G401.6 (cell line): ENCODE measurements at regions not wholly inside any gene's neighbourhood (a gene's known extent, or its start where the extent isn't known, plus 50 kb on each side); places are given as distances from the start of the nearest gene placed in this dataset.
"Not testable (repeated sequence)": the region's sequence is repeated elsewhere in the genome, so short reads cannot be mapped to it uniquely, and the experiment has no call there.

Experiments used
- FAIRE-seq: peaks from 2 replicates; lab custom pipeline; 2012; peaks lifted over from hg19 to GRCh38; lab: Jason Lieb, UNC

DNA sequence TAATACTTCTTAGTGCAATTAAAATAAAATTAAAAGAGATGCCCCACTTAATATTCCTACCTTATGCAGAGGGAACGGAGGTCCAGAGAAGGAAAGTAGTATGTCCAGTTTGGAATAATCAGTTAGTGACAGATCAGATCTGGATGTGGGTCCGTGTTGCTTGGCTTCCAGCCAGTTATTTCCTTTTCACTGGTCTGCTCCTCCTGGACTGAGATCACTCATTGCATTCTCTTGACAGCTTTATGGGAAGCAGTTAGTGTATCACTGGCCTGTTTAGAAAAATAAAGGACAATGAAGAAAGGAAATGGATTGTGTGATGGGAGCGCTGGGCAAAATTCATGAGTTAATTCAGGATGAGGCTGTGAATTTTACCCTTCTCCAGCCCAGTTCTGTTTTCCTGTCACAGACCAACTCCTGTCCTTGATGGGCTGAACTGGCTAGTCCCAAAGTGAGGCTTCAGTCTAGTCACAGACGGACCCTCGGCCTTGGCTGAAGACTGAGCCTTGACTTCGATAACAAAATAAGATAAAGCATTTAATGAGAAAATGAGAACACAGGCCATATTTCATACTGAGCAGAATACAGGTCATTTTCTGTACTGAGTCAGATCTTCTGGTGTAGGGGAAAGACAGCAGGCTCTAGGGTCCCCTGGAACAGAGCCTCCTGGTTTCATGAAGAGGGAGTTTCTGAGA lies 85.2 kb upstream of the TRABD2B start:
- FAIRE-seq = no peak

DNA sequence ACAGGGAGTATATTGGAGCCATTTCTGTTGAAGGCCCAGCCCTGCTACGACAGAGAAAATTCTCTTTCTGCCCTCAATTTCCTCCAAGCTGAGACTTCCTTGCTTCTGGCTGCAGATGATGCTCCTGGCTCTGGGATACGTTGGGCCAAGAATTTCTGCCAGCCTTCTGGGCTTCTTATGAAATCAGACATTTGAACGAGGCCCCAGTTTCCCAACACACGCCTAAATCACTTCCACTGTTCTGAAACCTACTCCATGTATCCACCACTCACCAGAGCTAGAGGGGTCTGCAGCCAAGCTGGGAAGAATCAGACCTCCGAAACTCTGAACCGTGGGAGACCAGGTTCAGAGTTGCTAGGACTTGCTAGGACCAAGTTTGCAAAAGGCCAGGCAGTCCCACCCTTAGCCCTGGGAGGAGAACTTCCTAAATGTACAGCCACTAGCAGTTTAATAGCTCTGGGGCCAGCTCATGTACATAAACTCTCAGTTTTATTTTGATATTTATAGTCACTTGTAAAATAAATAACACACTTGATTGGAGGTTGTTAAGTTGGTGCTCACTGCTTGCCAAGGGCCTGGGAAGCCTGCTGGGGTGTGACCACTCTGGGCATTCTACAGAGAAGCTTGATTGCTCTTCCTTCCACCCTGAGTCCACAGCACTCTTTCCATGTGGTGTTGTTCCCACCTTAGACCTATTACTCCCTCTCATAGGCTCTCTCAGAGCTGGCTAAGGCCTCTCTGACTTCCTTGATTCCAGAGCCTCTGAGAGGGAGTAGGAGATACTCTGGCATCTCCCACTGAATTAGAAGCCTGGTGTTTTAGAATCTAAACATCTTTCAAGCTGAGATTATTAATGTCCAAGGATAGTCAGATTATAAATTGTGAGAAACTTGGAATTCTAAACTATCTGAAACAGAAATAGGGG lies 83.4 kb upstream of the TRABD2B start:
- no peak for FAIRE-seq

DNA sequence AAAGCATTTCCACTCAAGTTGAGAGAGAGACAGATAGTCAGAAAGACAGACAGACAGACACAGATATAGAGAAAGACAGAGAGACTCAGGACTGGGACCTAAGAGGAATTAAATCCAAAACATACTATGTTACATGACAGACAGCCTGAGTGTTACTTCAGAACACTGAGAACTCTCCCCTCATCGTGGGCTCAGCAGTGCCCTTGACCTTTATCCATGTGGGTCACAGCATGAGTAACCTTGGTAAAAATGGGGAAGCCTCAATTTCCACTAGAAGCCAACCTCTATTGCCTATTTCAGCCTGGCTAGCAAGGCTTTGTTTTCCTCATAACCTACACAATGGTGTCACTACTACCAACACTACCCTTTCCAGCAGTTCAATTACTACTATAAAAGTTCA lies 81.9 kb upstream of the TRABD2B start:
- no peak for FAIRE-seq

DNA sequence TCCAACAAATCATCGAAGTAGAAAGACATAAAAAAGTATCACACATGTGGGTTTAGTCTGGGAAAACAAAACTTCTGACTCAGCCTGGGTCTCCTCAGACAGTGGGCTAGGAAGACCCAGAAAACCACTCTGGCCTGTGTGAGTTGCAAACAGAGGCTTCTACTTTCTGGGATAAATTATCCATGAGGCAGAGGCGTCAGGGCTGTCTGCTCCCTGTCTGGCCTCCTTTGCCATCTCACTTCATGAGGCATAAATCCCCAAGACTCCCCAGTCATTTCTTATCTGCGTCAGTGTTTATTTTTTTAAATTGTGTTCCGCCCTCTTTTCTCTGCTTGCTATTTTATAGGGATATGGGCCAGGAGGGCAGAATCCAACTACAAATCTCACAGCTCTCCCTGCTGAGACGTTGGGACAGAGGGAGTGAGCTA lies 80.6 kb upstream of the TRABD2B start:
- no peak for FAIRE-seq

DNA sequence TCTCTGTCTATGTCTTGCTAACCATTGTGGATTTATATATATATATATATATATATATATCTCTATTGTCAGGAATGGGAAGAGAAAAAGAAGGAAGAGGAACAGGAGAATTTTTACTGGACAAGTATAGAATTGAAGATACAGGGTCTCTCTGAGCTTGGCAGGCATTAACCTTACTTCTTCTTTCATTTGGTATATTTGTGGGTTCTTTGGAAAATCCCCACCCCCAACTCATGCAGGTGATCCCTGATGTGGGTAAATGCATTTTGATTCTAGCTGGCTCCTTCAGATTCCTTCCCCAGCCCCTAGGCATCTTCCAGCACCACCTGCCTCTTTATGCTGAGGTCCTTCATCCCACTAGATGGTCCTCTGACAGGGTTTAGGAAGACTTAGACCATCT lies 78.8 kb upstream of the TRABD2B start:
- FAIRE-seq = no peak

DNA sequence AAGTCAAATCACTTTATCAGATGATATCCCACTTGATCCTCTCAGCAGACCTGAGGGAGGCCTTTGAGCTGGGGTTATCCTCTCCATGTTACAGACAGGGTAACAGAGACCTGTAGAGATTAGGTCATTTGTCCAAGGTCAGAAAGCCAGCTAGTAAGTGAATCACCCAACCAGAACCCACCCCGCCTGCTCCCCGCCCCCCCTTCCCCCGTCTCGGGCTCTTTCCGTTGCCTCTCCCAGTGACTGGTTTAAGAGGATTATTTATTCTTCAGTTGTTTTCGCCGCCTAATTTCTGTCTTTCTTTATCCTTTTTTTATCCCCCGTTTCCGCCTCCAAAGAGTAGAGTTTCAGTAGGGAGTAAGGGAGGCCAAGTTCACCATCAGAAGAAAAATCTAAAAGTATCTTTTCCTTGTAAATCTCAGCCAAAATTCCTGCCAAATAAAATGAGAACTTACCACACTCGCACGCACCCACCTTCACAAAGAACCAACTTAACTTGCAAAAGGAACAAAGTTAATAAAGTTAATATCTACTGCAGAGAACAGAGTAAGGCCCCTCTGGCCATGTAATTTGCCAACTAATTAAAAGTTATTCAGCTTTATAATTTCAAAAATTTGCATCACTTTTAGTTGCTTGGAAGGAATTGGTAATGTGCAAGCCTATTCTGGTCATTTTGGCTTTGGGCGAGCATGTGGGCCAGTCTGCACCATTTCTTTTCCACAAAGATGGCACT lies 76.8 kb upstream of the TRABD2B start:
- no peak for FAIRE-seq

DNA sequence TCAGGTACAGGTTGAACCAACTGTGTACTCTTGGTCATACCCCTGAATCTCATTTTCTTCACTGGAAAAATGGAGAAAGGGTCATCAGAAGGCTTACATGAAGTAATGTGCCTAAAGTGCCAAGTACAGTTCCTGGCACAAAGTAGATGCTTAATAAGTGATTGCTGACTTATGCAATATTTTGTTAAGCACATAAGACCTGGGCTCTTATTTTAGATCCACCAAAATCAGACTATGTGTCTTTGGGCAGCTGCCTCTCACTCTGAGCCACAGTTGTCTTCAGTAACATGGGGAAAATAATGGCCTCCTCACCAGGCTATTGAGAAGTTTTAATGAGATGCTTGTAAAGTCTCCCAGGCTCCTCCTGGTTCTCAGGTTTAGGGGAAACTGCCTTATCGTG lies 74.3 kb upstream of the TRABD2B start:
- FAIRE-seq = no peak

DNA sequence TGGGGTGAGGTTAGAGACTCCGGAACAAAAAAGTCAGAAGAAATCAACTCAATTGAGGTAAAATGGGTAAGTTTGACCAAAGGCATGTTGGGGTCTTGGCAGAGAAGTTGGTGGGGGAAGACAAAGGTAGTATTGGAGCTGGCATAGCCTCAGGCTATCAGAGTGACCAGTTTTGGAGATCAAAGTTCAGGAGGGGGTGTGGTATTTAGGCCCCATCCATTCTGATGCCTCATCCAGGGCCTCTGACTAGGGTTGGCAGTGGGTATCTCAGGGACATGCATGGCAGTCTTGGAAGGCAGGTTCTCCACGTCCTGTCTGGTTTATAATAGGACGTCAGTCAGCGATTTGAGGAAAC lies 73.2 kb upstream of the TRABD2B start:
- no peak for FAIRE-seq

DNA sequence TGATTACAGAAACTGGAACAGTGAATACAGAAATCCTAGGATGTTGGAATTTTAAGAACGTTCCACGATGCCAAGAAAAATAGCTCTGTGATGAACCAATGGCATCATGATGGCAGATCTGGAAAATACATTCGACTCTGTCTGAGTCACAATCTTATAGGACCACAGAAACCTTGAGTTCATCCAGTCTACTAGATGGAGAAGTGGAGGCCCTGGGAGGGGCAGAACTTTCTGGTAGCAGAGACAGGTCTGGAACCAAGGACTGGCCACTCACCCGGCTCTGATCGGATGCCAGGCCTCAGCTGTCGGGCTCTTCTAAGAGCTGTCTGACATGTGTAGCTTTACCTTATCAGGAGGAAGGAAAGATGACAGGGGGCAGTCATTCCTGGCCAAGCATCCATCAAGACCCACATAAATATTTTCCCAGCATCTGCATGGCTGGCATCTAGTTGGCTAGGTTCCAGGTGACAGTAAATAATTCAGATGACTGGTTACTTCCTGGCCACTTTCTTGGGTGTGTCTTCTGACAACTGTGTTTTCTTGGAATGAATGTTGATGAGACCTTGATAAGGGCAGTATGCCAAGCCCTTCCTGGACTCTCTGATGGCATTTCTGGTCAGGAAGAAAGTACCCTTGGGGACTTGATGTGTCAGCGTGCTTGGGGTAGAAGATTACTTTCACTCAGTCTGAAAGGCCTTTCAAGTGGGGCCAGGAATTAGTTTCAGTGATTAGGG lies 72.6 kb upstream of the TRABD2B start:
- no peak for FAIRE-seq

DNA sequence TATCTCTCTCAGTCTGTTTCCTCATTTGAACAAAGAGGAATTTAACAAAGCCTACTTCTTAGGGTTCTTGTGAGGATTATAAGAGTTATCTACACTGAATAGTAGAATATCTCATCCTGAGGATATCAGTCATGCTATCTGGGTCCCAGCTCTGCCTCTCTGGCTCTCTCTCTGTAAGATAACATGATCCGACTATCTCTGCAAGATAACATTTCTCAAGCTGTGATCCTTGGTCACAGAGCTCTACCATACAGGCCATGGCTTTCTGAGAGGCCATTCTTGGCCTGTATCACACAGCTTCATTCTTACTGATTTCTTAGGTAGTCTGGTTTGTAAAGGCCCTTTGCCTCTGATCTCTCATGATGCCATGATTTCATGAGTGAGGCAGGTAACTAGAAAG lies 71.0 kb upstream of the TRABD2B start:
- FAIRE-seq = no peak

DNA sequence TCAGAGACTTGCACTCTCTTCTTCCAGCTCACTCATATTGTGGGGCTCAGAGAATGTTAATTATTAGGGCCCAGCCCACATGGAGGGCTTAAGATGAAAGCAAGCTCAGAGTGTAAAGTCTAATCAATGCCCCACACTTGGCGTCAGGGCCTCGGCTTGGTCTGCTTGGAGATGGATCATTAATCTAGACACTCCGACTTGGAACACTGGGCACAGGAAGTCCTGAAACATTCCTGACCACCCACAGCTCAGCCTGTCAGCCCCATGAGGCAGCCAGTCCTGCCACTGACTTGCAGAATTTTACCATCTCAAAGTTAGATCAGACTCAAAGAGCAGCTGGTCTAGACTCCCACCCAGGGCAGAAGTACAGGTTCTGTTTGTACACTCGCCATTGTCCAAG lies 69.8 kb upstream of the TRABD2B start:
- no peak for FAIRE-seq

DNA sequence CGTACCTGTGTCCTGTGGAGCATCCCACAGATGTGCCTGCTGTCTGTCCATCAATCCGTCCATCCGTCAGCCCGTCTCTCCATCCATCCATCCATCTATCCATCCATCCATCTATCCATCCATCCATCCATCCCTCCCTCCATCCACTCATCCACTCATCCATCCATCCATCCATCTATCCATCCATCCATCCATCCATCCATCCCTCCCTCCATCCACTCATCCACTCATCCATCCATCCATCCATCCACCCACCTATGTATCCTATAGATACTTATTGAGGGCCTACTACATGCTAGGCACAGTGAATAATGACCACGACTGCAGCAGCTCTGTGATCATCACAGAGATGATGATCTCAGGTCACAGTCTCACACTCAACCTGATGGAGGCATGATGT lies 67.5 kb upstream of the TRABD2B start:
- not testable (repeated sequence) for FAIRE-seq

DNA sequence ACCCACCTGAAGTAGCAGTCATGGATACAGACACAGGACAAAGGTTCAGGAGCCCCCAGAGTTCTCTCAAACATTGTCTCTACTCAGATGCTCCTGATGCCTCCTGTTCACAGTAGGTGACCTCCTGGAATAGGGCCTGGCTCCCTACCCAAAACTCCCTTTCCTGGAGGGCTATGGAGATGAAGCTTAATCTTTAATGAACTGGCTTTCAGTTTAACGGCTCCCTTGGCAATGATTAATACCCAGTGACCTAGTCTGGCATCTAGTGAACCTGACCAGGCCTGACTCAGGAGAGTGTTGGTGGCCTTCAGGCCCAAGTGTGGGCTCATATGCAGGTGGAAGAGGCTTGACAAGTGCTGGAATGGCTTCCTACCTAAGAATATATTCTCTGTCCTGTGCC lies 65.2 kb upstream of the TRABD2B start:
- no peak for FAIRE-seq

DNA sequence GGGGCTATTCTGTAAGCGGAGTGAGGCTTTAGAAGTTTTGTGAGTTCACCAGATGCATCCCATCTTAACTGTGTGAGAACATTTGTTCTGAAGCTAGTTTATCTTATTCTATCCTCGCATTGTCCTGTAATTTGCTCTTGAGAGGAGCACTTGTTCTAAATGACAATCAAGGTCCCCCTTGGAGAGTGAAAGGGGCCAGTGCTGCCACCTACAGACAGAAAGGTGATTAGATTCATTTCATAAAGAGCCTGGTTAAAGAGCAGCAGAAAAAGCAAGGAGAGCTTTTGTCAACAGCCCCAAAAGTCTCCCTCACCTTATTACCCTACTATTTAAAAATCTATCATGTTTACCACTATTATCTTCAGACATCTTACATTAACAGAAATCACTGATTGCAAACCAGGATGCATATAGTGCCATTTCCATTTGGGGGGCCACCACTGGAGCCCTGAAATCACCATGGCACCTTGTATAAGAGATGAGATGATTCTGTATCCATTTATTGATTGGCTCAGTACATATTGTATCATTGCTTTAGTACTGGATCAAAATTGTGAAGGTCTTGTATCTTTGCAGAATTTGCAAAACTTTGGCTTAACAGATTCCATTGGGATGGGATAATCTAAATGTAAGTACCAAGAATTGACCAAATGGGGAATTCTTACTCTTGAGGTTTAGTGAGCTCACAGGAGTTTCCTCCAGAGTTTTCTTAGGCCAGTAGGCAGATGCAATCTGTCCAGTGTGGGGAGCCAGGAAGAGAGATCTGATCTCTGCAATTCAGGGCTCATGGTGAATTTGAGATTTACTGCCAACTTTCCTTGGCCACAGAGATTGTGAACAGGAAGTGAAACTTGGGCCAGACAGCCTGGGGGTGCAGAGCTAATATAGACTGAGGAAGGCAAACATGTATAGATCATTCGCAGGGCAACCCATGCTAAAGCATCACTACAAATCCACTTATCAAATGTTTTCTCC lies 64.3 kb upstream of the TRABD2B start:
- no peak for FAIRE-seq

DNA sequence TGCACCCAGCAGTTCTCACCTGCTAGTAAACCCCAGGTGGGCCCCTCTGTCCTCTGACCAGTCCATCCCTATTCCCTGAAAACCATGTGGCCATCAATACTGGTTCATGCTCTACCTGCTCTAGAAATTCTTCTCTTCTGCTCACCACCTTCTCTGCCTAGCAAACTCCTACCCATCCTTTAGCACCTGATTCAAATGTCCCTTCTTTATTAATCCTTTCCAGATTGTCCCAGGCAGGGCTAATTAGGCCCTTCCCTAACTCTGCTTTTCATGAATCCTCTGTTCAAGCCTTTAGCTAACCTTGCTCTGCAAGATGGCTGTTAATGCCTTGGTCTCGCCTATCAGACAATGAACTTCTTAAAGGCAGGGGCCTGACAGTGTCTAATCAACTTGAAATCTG lies 62.1 kb upstream of the TRABD2B start:
- no peak for FAIRE-seq

DNA sequence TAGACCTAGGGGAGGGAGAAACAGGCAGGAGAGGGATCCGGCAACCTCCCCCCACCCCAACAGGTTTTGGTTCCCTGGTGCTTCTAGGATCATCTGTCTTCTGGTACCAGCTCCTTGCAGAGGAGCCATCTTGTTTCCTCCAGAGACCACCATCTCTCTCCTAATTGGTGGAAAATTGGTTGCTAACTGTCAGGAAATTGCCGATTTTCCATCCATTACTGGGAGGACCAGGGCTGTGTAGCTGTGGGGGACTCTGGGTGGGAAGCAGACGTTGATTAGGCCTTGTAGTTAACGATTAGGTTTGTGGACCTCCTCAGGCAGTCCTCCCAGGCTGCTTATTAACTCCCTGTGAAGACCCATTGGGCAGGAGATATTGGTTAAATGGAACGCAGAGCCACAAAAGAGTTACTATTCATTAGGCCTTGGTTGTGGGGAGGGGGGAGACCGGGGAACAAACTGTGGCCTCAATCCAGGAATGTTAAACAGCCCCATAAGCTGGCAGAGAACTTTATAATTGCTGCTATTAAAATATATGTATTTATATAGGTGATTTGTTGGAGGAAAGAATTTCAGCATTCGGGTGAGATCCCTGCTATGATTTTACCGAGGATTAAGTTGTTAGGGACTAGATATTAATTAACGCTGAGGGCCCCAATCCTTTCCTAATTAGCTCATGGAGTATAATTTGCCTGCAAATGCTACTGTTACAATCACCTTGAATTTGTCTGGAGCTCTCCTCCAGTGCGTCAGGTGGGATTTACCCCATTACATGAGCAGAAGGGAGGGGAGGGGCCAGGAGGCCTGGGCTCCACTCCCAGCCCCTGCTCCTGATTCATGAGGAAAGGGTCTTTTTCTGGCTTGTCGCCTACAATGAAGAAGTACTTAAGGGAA lies 61.2 kb upstream of the TRABD2B start:
- FAIRE-seq = no peak

DNA sequence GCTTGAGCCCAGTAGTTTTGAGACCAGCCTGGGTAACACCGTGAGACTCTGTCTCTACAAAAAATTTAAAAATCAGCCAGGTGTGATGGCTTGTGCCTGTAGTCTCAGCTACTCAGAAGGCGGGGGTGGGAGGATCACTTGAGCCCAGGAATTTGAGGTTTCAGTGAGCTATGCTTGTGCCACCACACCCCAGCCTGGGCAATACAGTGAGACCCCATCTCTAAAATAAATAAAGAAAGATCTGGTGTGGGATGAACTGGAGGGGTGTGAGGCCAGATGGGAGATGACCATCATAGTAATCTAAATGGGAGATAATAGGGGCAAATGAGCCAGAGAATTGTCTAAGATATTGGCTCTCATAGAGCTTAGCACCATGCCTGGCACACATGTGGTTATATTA lies 60.1 kb upstream of the TRABD2B start:
- FAIRE-seq = no peak

DNA sequence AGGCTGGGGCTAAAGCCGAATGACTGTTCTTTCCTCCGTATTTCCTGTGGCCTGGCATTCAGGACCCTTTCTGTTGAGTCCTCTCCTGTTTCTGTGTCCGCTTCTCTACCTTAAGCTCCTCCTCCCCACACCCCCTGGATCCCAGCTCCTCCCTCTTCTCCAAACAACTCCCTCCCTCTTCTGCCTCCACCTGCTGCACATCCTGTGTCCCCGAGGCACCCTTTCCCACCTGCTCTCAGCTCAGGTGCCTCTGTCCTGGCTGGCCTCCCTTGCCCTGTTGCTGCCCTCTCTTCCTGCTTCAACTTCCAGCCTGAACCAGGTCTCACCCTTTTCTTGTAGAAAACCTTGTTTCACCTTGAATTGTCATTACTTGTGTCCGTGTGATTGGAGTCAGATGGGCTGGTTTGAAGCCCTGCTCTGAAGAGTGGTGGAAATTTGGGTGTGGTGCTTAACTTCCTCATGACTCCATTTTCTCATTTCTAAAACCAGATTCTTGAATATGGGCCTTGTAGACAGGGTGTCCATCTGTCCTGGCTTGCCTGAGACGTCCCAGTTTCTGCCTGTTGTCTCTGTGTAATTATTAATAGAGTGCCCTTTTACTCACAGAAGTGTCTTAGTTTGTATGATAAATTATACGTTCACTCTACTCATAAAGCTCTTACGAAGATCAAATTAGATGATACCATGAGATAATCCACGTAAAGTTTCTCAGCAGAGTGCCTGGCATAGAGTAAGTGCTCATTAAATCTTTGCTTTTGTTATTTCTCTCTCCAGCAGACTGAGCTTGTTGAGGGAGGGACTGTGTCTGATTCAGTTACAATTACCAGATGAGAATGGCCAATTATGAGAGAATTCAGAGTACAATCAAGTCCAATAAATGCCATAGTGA lies 58.9 kb upstream of the TRABD2B start:
- FAIRE-seq = no peak

DNA sequence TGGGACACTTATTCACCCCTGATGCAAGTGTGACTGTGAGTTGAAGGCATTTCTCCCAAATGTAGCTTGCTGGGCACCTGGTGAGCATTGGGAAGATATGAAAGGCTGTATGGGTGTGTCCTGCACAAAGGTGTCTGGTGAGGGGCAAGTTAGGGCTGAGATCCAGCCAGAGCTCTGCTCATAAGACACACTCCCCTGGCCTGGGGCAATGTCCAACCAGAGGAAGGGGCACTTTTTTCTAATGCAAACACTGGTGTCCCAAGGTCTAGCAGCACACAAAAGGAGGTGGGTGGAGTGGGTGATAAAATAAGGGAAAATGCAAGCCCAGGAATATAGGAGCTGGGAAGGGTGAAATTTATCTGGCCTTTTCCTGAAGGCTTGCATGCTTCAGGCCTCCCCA lies 57.0 kb upstream of the TRABD2B start:
- no peak for FAIRE-seq
